A673 (cell line): ENCODE measurements at regions not wholly inside any gene's neighbourhood (a gene's known extent, or its start where the extent isn't known, plus 50 kb on each side); places are given as distances from the start of the nearest gene placed in this dataset.
"Not testable (repeated sequence)": the region's sequence is repeated elsewhere in the genome, so short reads cannot be mapped to it uniquely, and the experiment has no call there.

ENCODE experiments used
- BruUV-seq: library from RNA; stranded (reverse); fragments of 400-500 nt; replicated peaks from 2 replicates; lab custom pipeline; 2021; lab: Mats Ljungman, UMichigan
- CTCF ChIA-PET: fragments of 300-600 bp; sonication (Branson Sonifier 250); formaldehyde crosslinking; loops from one replicate; lab custom pipeline; 2022; ENCODE audit warnings: antibody characterized with exemption; lab: Charles Lee
- POLR2A ChIA-PET: fragments of 300-600 bp; sonication (Branson Sonifier 250); formaldehyde crosslinking; loops from one replicate; lab custom pipeline; 2022; ENCODE audit warnings: antibody characterized with exemption; ENCODE audit not compliant: low non-redundant PET; lab: Charles Lee
- DNase-seq: peaks from one replicate; pipeline ENCODE4 v3.0.0-alpha.2; 2015; ENCODE audit warnings: low spot score
- H3K27ac ChIP-seq: fragments of 200-600 bp; sonication (generic); 2 replicates; pipeline ENCODE4 v1.5.1; 2016; ENCODE audit warnings: mixed run types, low read depth, mild to moderate bottlenecking, mixed read lengths, antibody characterized with exemption, low read length; ENCODE audit not compliant: poor library complexity, severe bottlenecking
- H3K27me3 ChIP-seq: fragments of 200-600 bp; sonication (generic); replicated peaks from 2 replicates; pipeline ENCODE4 v1.6.1; 2017; ENCODE audit warnings: mixed run types, low read depth, mild to moderate bottlenecking, mixed read lengths, antibody characterized with exemption, low read length; ENCODE audit not compliant: insufficient read depth, poor library complexity
- H3K36me3 ChIP-seq: fragments of 200-600 bp; sonication (generic); 2 replicates; pipeline ENCODE4 v1.6.1; 2016; ENCODE audit warnings: mixed run types, mild to moderate bottlenecking, mixed read lengths, antibody characterized with exemption, low read length; ENCODE audit not compliant: insufficient read depth, poor library complexity, severe bottlenecking
- H3K4me1 ChIP-seq: fragments of 200-600 bp; sonication (generic); 2 replicates; pipeline ENCODE4 v1.6.1; 2017; ENCODE audit warnings: mixed run types, mild to moderate bottlenecking, mixed read lengths, antibody characterized with exemption, low read length; ENCODE audit not compliant: insufficient read depth, poor library complexity, severe bottlenecking
- H3K4me3 ChIP-seq: fragments of 200-600 bp; sonication (generic); 2 replicates; pipeline ENCODE4 v1.5.1; 2016; ENCODE audit warnings: low read depth, mixed run types, mild to moderate bottlenecking, mixed read lengths, low read length; ENCODE audit not compliant: poor library complexity, severe bottlenecking
- H3K9me3 ChIP-seq: fragments of 200-600 bp; sonication (generic); 2 replicates; pipeline ENCODE4 v1.6.1; 2016; ENCODE audit warnings: mixed run types, low read depth, mild to moderate bottlenecking, mixed read lengths, antibody characterized with exemption, low read length; ENCODE audit not compliant: poor library complexity, severe bottlenecking
- CTCF ChIP-seq: fragments of 300-800, 200-600 bp; sonication (generic); conservative IDR thresholded peaks from 2 replicates; pipeline ENCODE4 v1.5.1; 2017; ENCODE audit warnings: low read depth, mild to moderate bottlenecking, antibody characterized with exemption, low read length, moderate library complexity, mixed read lengths
- EZH2 ChIP-seq: fragments of 200-600 bp; sonication (generic); IDR thresholded peaks from 2 replicates; pipeline ENCODE4 v1.6.1; 2017; ENCODE audit warnings: borderline replicate concordance, low read depth, mild to moderate bottlenecking, mixed read lengths, antibody characterized with exemption, low read length; ENCODE audit not compliant: poor library complexity, severe bottlenecking
- intact Hi-C: fragments of 100-400 bp; cut with micrococcal nuclease; formaldehyde crosslinking; loops from one replicate; pipeline ENCODE4 v1.10.0; 2022; ENCODE audit not compliant: unreplicated experiment

DNA sequence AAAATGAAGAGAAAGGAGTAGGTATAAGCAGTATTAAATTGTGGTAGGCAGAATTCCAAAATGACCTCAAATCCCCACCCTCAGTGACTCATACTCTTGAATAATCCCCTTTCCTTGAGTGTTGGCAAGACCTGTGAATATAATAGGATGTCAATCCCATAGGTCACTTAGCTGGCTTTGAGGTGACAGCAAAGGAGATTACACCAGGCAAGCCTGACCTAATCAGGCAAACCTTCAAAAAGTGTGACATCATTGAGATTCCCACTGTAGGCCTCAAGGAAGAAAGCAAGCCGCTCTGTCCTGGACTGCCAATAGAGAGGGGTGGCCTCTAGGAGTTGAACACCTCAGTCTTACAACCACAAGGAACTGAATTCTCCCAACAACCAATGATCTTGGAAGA, 535.2 kb downstream of the RBFOX1 start:
- Histone ChIP-seq H3K4me3 (no peak overlapping the region), H3K27me3 (no peaks in the 10 kb centered on the region), H3K4me1 (no peaks in the 10 kb centered on the region), H3K9me3 (peaks cover 9% of the 10 kb centered on the region), H3K36me3 (no peaks in the 10 kb centered on the region), H3K27ac (no peak overlapping the region)
- intact Hi-C loops: no loop called here
- TF ChIP-seq CTCF (no peak), EZH2 (no peak)
- no TSS peak for BruUV-seq
- POLR2A ChIA-PET: no interaction called here
- CTCF ChIA-PET: no interaction called here
- DNase-seq: no peak

DNA sequence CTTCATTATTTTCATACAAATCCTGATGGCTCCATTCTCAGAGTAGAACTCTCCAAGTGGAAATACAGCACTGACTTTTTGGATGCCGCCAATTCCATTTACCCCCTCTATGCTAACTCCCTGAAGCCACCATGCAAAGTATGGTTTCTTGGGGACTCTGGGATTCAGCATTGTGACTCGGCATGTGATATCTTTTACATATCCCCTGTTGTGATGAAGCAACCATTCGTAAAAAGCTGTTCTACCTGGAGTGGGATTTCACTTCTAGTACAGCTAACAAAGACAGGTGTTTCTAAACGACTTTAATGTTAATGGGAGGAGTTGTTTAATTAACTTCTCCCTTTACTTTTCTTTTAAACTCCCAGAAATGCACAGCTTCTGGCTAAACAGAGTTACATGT, 533.5 kb downstream of the RBFOX1 start:
- no TSS peak for BruUV-seq
- no peaks in the 10 kb centered on the region for H3K4me1 ChIP-seq
- H3K36me3 ChIP-seq: no peaks in the 10 kb centered on the region
- ChIA-PET CTCF (no interaction called here), POLR2A (no interaction called here)
- H3K4me3 ChIP-seq: no peak overlapping the region
- no peak for DNase-seq
- intact Hi-C loops: no loop called here
- no peak for TF ChIP-seq CTCF
- no peak overlapping the region for H3K27ac ChIP-seq
- peaks cover 9% of the 10 kb centered on the region for H3K9me3 ChIP-seq
- H3K27me3 ChIP-seq: no peaks in the 10 kb centered on the region

DNA sequence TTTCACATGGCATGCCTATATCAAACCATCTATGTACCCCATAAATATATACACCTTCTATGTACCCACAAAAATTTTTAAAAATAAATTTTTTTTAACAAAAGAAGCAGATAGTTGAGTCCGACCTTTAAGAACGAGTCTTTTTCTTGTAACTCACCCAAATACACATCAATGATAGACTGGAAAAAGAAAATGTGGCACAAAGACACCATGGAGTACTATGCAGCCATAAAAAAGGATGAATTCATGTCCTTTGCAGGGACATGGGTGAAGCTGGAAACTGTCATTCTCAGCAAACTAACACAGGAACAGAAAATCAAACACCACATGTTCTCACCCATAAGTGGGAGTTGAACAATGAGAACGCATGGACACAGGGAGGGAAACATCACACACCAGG, 532.7 kb downstream of the RBFOX1 start:
- H3K4me3 ChIP-seq, H3K9me3 ChIP-seq, H3K27me3 ChIP-seq, H3K4me1 ChIP-seq, H3K36me3 ChIP-seq, CTCF ChIA-PET, H3K27ac ChIP-seq, DNase-seq, POLR2A ChIA-PET, intact Hi-C loops, BruUV-seq: not testable (repeated sequence)

GRCh38 chr16:7861891-7862582, 529.4 kb downstream of the RBFOX1 start:
- no TSS peak for BruUV-seq
- POLR2A ChIA-PET: no interaction called here
- DNase-seq: no peak
- Histone ChIP-seq H3K9me3 (no peaks in the 10 kb centered on the region), H3K4me1 (no peaks in the 10 kb centered on the region), H3K36me3 (no peaks in the 10 kb centered on the region), H3K27me3 (no peaks in the 10 kb centered on the region), H3K27ac (no peak overlapping the region), H3K4me3 (no peak overlapping the region)
- intact Hi-C loops: no loop called here
- CTCF ChIA-PET: no interaction called here
- no peak for TF ChIP-seq EZH2
- TF ChIP-seq CTCF: no peak
